C4-2B (cell line): ENCODE measurements at regions not wholly inside any gene's neighbourhood (a gene's known extent, or its start where the extent isn't known, plus 50 kb on each side); places are given as distances from the start of the nearest gene placed in this dataset.

ENCODE experiments used
- H3K27ac ChIP-seq: fragments of 450-650 bp; 2 replicates; pipeline ENCODE4 v1.5.1; 2017
- ZFX ChIP-seq: fragments of 450-650 bp; IDR thresholded peaks from 2 replicates; pipeline ENCODE4 v1.6.1; 2017
- TF ChIP-seq, protein P1 (sequence below): fragments of 450-650 bp; conservative IDR thresholded peaks from 2 replicates; pipeline ENCODE4 v1.5.1; 2017; ENCODE audit warnings: mild to moderate bottlenecking

DNA sequence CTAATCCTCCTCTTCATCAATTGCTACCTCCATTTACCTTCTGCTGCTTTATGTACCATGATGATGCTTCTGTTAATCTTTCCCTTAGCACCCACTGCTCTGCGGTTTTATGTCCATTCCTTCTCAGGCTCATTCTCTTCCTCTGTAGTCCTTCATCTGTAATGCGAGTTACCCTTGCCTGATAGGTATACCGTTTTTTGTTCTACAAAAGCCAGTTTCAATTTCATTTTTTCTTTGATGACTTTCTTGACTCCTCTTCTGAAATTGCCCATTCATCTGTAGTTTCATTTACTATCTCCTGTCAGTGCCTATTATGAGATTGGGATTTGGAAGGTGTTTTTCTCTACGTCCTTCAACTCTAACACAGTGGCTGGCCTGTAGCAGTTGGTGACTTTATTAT lies 445.9 kb upstream of the ZNF717 start:
- no peak overlapping the region for H3K27ac ChIP-seq
- TF ChIP-seq, protein P1, sequence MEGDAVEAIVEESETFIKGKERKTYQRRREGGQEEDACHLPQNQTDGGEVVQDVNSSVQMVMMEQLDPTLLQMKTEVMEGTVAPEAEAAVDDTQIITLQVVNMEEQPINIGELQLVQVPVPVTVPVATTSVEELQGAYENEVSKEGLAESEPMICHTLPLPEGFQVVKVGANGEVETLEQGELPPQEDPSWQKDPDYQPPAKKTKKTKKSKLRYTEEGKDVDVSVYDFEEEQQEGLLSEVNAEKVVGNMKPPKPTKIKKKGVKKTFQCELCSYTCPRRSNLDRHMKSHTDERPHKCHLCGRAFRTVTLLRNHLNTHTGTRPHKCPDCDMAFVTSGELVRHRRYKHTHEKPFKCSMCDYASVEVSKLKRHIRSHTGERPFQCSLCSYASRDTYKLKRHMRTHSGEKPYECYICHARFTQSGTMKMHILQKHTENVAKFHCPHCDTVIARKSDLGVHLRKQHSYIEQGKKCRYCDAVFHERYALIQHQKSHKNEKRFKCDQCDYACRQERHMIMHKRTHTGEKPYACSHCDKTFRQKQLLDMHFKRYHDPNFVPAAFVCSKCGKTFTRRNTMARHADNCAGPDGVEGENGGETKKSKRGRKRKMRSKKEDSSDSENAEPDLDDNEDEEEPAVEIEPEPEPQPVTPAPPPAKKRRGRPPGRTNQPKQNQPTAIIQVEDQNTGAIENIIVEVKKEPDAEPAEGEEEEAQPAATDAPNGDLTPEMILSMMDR = no peak
- TF ChIP-seq ZFX = no peak

DNA sequence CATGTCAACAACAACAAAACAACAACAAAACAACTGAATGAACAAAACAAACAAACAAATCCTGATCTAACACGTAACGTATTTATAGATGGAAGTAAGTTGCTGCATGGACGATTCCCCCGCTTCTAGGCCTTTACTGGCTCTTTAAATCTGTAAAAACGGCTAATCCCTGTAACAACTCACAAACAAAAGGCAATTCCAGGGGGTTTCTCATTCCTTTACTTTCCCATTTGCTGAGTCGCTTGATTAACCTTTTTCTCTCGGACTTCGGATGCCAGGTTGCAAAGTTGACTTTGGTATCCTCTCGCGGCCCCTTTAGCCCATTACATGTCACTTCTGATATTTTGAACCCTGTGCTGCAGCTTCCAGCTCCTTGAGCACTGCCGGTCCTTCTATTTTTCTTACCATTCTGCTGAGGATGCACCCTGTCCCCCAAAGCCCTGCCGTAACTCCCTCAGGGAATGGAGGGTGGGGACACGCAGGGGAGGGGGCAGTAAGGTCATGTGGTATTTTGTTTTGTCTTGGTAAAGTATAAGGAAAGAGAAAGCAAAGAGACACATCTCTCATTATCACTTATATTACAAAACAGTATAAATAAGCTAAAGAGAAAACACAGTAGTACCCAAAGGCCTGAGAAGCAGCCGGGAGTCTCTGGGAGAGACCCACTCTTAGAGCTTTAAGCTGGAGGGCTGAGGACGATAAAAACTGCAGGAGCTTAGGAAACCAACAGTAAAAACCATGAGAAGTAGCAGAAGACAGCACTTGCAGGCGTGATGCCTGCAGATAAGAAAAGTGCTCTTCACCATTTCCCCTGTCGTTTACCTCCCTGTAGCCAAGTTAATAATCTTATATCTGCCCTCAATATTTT lies 457.8 kb upstream of the ZNF717 start:
- TF ChIP-seq, protein P1 = no peak
- TF ChIP-seq ZFX = no peak
- H3K27ac ChIP-seq = no peak overlapping the region

DNA sequence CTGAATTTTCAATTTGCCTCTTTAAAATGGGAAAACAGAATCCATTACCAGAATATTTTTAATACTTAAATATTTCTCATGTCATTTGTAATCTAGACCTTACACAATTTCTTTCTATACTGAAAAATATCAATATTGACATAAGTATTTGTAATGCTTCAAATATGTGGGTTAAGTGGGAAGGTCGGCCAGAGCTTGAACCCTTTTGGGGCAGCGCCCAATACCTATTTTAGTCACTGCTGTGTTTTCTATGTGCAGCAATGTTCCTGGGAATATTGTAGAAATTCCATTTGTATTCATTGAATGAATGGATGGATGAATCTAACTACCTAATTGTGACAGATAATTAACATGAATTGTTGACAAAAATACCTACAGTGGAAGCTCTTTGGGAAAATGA lies 459.7 kb upstream of the ZNF717 start:
- TF ChIP-seq, protein P1 = no peak
- no peak for TF ChIP-seq ZFX
- no peak overlapping the region for H3K27ac ChIP-seq

DNA sequence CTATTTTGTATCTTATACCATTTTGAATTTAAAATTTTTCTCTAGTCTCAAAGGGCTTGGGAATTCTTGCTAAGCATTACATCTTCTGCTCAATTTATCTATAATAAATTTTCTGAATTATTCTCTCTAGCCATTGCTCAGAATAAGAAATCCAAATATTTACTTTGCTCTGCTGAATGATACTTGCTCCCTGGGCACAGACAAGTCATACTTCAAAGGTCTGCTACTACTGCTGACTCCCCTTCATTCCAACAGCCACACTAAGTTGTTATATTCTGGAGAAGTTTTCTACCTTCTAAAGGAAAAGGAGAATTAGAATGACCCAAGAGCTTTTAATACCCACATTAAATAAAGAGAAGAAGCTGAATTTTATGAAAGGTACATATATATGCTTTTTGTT lies 460.3 kb upstream of the ZNF717 start:
- TF ChIP-seq, protein P1 = no peak
- TF ChIP-seq ZFX = no peak
- H3K27ac ChIP-seq = no peak overlapping the region

DNA sequence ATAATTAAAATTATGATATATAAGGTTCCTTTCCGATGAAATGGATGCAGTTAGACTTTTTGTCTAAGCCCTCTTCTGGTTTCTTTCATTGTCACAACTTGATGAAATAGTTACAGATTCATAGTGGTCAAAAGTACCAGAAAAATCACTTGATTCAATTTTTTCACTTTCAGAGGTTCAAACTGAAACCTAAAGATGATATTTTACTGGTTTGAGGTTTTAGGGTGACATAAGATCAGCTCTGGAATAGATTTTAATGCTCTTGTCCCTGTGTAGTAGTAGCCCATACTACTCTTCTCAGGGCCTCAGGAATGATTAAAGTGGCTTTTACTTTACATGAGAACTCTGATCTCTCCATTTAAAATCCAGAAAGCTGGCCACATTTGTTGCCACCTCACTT lies 479.1 kb upstream of the ZNF717 start:
- no peak for TF ChIP-seq ZFX
- TF ChIP-seq, protein P1 = no peak
- H3K27ac ChIP-seq = no peak overlapping the region

DNA sequence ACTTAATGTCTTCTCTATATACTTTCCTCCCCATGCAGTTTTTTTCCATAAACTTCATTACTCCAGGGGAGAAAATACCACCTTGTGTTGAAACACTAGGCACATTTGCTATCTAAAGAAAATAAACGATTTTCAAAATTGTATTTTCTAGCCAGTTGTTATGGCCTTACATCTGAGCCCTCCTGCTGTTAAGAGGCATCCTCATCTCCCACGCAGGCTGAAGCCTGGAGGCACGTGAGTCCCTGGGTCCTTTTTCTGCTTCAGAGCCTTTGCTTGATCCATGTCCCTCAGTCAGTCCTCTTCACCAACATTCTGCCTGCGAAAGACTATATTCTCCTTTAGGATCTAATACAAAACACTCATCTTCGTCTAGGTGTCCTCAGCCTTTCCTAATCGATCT lies 479.6 kb upstream of the ZNF717 start:
- TF ChIP-seq ZFX = no peak
- TF ChIP-seq, protein P1 = no peak

DNA sequence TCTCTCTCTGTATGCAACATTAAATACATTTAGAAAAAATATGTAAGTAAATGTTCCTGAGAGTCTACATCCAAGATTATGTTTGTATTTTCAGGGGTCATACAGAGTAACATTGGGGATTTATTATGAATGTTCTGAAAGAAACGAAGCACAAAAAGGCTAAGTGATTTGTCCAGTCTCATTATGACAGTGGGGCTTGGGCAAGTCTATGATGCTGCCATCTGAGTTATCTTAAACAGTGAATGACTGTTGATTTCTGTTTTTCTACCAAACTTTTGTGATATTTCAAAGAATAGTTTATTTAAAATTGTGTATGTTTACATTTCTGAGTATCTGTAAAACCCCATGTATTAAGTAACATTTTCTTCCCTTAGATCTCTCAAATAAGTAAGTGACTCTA lies 481.2 kb upstream of the ZNF717 start:
- TF ChIP-seq, protein P1 = no peak
- no peak for TF ChIP-seq ZFX
- no peak overlapping the region for H3K27ac ChIP-seq

More for the DNA sequence above, 479.6 kb upstream of the ZNF717 start:
- H3K27ac ChIP-seq = no peak overlapping the region
